ENCODE measurements at regions not wholly inside any gene's neighbourhood (a gene's known extent, or its start where the extent isn't known, plus 50 kb on each side); places are given as distances from the start of the nearest gene placed in this dataset.

GRCh38 chr15:96878129-96878528 is 547.6 kb downstream of the NR2F2 start:
- 0% methylated on average over 2 of the region's 2 CpGs for WGBS (ENCODE audit: insufficient coverage, low coverage, missing lambda C conversion rate)
- ChIA-PET CTCF (ENCODE audit: low intra/inter-chr PET ratio) (no interaction called here), POLR2A (no interaction called here)
- Histone ChIP-seq H3K27ac (ENCODE audit: extremely low read depth, low read depth, low read length) (no peak overlapping the region), H3K9me1 (ENCODE audit: control insufficient read depth, insufficient read depth, low read length) (no peaks in the 10 kb centered on the region), H3K4me1 (replicated peaks in 1 of 2; ENCODE audit: control insufficient read depth in 2 of 2, insufficient read depth in 2 of 2, low read length in 2 of 2) (no peaks in the 10 kb centered on the region), H2AFZ (ENCODE audit: low read depth, low read length) (no peak overlapping the region), H3K9ac (ENCODE audit: insufficient read depth in 1 of 2, low read depth in 2 of 2, low read length in 2 of 2) (no peak overlapping the region), H3K4me3 (no peak overlapping the region), H4K20me1 (replicated peaks; ENCODE audit: control insufficient read depth, insufficient read depth, low read length) (no peaks in the 10 kb centered on the region), H3K4me2 (ENCODE audit: insufficient read depth, low read length) (no peak overlapping the region), H3K9me3 (replicated peaks; ENCODE audit: control insufficient read depth, insufficient read depth, low read depth, low read length) (no peaks in the 10 kb centered on the region), H3K27me3 (ENCODE audit: control insufficient read depth in 2 of 2, insufficient read depth in 2 of 2, low read length in 2 of 2) (no peaks in the 10 kb centered on the region), H3K36me3 (ENCODE audit: control insufficient read depth, insufficient read depth, low read length) (no peaks in the 10 kb centered on the region), H3K79me2 (ENCODE audit: control insufficient read depth, insufficient read depth, low read length) (no peaks in the 10 kb centered on the region)
- no peak for DNase-seq (ENCODE audit: extremely low read depth in 1 of 4, low spot score in 3 of 4)
- no TSS peak for BruUV-seq (replicated peaks)
- no peak for TF ChIP-seq SOX6 (IDR thresholded peaks at IDR 0.05)
- no peak for TF ChIP-seq DPF2 (IDR thresholded peaks at IDR 0.05)
- no peak for TF ChIP-seq TAF15 (IDR thresholded peaks at IDR 0.05; ENCODE audit: low read depth, low read length)
- no peak for ATAC-seq
- intact Hi-C loops (cut with micrococcal nuclease), result no loop called here
- in situ Hi-C loops (cut with MboI), result no loop called here
- no peak for FAIRE-seq

DNA sequence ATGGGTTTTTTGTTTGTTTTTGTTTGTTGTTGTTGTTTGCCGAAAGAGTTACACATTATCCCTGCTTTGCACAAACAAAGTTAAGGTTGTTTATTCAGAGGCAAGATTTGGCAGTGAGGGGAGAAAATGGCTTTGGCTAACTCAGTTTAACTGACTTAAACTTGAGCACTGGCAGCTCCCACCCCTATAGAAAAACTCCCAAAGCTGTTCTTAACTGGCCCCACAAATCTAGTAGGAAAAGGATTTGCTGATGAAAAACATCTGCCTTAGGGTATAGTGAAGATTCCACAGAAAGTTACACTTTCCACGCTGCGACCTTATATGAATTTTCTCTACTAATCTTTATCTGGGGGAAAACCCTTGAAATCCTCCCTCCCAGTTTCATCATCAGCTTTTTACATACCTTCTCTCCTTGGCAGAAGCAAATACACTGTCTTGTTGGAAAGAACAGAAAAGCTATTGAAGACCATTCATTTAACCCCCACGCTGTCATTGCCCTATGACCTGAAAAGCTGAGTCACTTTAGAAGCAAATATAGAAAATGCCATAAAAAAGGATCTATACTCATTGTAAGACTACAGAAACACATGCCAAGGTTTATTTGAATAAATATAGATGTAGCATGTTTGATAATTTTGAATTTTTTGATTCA is 551.7 kb downstream of the NR2F2 start:
- WGBS (ENCODE audit: insufficient coverage, low coverage, missing lambda C conversion rate), result 0% methylated on average over 4 of the region's 4 CpGs
- Histone ChIP-seq H3K9ac (ENCODE audit: insufficient read depth in 1 of 2, low read depth in 2 of 2, low read length in 2 of 2) (no peak overlapping the region), H3K4me1 (replicated peaks in 1 of 2; ENCODE audit: control insufficient read depth in 2 of 2, insufficient read depth in 2 of 2, low read length in 2 of 2) (peaks cover 0 to 1% of the 10 kb centered on the region in 2 experiments; a peak in 1 of 5 replicates), H2AFZ (ENCODE audit: low read depth, low read length) (no peak overlapping the region), H3K79me2 (ENCODE audit: control insufficient read depth, insufficient read depth, low read length) (no peaks in the 10 kb centered on the region), H3K9me1 (ENCODE audit: control insufficient read depth, insufficient read depth, low read length) (no peaks in the 10 kb centered on the region), H3K9me3 (replicated peaks; ENCODE audit: control insufficient read depth, insufficient read depth, low read depth, low read length) (no peaks in the 10 kb centered on the region), H3K4me2 (ENCODE audit: insufficient read depth, low read length) (no peak overlapping the region), H3K4me3 (no peak overlapping the region), H3K27ac (ENCODE audit: extremely low read depth, low read depth, low read length) (no peak overlapping the region), H3K36me3 (ENCODE audit: control insufficient read depth, insufficient read depth, low read length) (no peaks in the 10 kb centered on the region), H3K27me3 (ENCODE audit: control insufficient read depth in 2 of 2, insufficient read depth in 2 of 2, low read length in 2 of 2) (no peaks in the 10 kb centered on the region), H4K20me1 (replicated peaks; ENCODE audit: control insufficient read depth, insufficient read depth, low read length) (no peaks in the 10 kb centered on the region)
- TF ChIP-seq MYBL2 (IDR thresholded peaks at IDR 0.05; ENCODE audit: low read depth) (no peak), MYBL2 (CRISPR knock-in tag; IDR thresholded peaks at IDR 0.05; ENCODE audit: borderline replicate concordance) (no peak), ZNF445 (CRISPR knock-in tag; IDR thresholded peaks at IDR 0.05; ENCODE audit: low read depth) (no peak), KAT7 (CRISPR knock-in tag; IDR thresholded peaks at IDR 0.05; ENCODE audit: borderline replicate concordance) (no peak), MBD2 (IDR thresholded peaks at IDR 0.05; ENCODE audit: borderline replicate concordance, low read depth) (no peak)
- TF ChIP-seq, protein P1, sequence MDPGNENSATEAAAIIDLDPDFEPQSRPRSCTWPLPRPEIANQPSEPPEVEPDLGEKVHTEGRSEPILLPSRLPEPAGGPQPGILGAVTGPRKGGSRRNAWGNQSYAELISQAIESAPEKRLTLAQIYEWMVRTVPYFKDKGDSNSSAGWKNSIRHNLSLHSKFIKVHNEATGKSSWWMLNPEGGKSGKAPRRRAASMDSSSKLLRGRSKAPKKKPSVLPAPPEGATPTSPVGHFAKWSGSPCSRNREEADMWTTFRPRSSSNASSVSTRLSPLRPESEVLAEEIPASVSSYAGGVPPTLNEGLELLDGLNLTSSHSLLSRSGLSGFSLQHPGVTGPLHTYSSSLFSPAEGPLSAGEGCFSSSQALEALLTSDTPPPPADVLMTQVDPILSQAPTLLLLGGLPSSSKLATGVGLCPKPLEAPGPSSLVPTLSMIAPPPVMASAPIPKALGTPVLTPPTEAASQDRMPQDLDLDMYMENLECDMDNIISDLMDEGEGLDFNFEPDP (CRISPR knock-in tag; IDR thresholded peaks at IDR 0.05), result no peak
- ATAC-seq (no peak), DNase-seq (ENCODE audit: extremely low read depth in 1 of 4, low spot score in 3 of 4) (no peak), FAIRE-seq (no peak)
- intact Hi-C loops (cut with micrococcal nuclease) (no loop called here), in situ Hi-C loops (cut with MboI) (no loop called here)
- ChIA-PET POLR2A (no interaction called here), CTCF (ENCODE audit: low intra/inter-chr PET ratio) (no interaction called here)
- no TSS peak for BruUV-seq (replicated peaks)

All from K562 (cell line).